Stomach smooth muscle (tissue), 2 donors: ENCODE measurements at regions not wholly inside any gene's neighbourhood (a gene's known extent, or its start where the extent isn't known, plus 50 kb on each side); places are given as distances from the start of the nearest gene placed in this dataset.
"Not testable (repeated sequence)": the region's sequence is repeated elsewhere in the genome, so short reads cannot be mapped to it uniquely, and the experiment has no call there.

Source experiments
- H3K27ac ChIP-seq: one replicate; pipeline ENCODE4 v1.7.0; 2013; ENCODE audit warnings: mild to moderate bottlenecking, low read length, inconsistent platforms
- H3K27me3 ChIP-seq, 2 donors: one replicate each; pipeline ENCODE4 v1.7.0; 2013; ENCODE audit warnings: low read length in 2 of 2; ENCODE audit not compliant: insufficient read depth in 2 of 2, control insufficient read depth in 1 of 2
- H3K36me3 ChIP-seq, 2 donors: one replicate each; pipeline ENCODE4 v1.7.0; 2013; ENCODE audit warnings: low read length in 2 of 2; ENCODE audit not compliant: control insufficient read depth in 2 of 2, insufficient read depth in 2 of 2
- H3K4me1 ChIP-seq: one replicate; pipeline ENCODE4 v1.7.0; 2013; ENCODE audit warnings: low read length; ENCODE audit not compliant: control insufficient read depth, insufficient read depth
- H3K4me3 ChIP-seq, 2 donors: one replicate each; pipeline ENCODE4 v1.7.0; 2013; ENCODE audit warnings: low read length in 2 of 2
- H3K9ac ChIP-seq, 2 donors: one replicate each; pipeline ENCODE4 v1.7.0; 2013; ENCODE audit warnings: low read length in 2 of 2, mild to moderate bottlenecking in 1 of 2
- H3K9me3 ChIP-seq, 2 donors: one replicate each; pipeline ENCODE4 v1.7.0; 2013; ENCODE audit warnings: low read length in 2 of 2; ENCODE audit not compliant: control insufficient read depth in 2 of 2
- donor health status: healthy.
- donor health status: Pancreatic carcinoma.

GRCh38 chr7:53385239-53385638 is 349.8 kb downstream of the POM121L12 start:
- not testable (repeated sequence) for H3K4me1 ChIP-seq, H3K9me3 ChIP-seq, H3K4me3 ChIP-seq, H3K27ac ChIP-seq, H3K27me3 ChIP-seq, H3K36me3 ChIP-seq, H3K9ac ChIP-seq

GRCh38 chr7:53387515-53387914 is 352.1 kb downstream of the POM121L12 start:
- Histone ChIP-seq H3K36me3 (no peaks in the 10 kb centered on the region), H3K27me3 (no peaks in the 10 kb centered on the region), H3K27ac (no peak overlapping the region), H3K4me1 (no peaks in the 10 kb centered on the region), H3K9me3 (no peaks in the 10 kb centered on the region), H3K4me3 (no peak overlapping the region), H3K9ac (no peak overlapping the region)

DNA sequence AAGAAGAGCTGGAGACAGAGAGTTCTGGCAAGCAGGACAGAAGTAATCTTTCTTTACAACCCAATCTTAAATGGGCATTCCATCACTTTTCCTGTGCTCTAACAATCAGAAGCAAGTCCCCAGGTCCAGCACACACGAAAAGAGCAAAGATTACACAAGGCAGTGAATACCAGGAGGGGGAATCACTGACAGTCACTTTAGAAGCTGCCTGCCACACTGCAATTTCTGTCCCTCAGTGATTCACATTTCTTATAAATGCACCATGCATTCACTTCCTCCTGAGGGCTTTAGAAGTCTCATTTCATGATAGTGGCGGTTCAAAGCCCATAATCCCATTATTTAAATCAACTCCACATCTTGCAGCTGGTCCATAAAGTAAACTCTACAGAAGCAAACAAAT is 362.5 kb downstream of the POM121L12 start:
- Histone ChIP-seq H3K4me3 (no peak overlapping the region), H3K9ac (no peak overlapping the region), H3K9me3 (no peaks in the 10 kb centered on the region), H3K36me3 (no peaks in the 10 kb centered on the region), H3K4me1 (no peaks in the 10 kb centered on the region), H3K27me3 (no peaks in the 10 kb centered on the region), H3K27ac (no peak overlapping the region)

GRCh38 chr7:53398566-53398965 is 363.1 kb downstream of the POM121L12 start:
- Histone ChIP-seq H3K27ac (no peak overlapping the region), H3K27me3 (no peaks in the 10 kb centered on the region), H3K4me3 (no peak overlapping the region), H3K4me1 (no peaks in the 10 kb centered on the region), H3K9ac (no peak overlapping the region), H3K36me3 (no peaks in the 10 kb centered on the region), H3K9me3 (no peaks in the 10 kb centered on the region)

DNA sequence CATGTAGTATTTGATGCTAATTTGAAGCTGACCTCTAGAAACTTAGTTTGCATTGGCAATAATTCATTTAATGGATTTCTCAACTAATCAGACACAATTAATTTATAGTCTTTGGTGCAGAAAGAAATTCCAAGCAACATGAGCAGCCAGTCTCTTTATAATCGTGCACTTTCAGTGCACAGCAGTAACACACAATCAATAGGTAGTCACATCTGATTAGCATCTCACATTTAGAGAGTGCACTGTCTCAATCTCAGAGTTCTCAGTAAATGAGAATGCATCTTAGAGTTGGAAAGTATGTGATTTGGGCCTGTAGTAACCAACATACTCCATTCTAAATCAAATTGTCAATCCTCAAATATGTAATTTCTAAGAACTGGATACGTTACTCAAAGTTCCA is 377.6 kb downstream of the POM121L12 start:
- Histone ChIP-seq H3K27ac (no peak overlapping the region), H3K9me3 (no peaks in the 10 kb centered on the region), H3K36me3 (no peaks in the 10 kb centered on the region), H3K27me3 (no peaks in the 10 kb centered on the region), H3K9ac (no peak overlapping the region), H3K4me1 (no peaks in the 10 kb centered on the region), H3K4me3 (no peak overlapping the region)

- H3K4me1 ChIP-seq: no peaks in the 10 kb centered on the region
- no peak overlapping the region for H3K9ac ChIP-seq
- no peak overlapping the region for H3K27ac ChIP-seq
- no peaks in the 10 kb centered on the region for H3K9me3 ChIP-seq
- no peaks in the 10 kb centered on the region for H3K36me3 ChIP-seq
- H3K27me3 ChIP-seq: no peaks in the 10 kb centered on the region
- no peak overlapping the region for H3K4me3 ChIP-seq
Measured at GRCh38 chr7:53415816-53416215, 380.4 kb downstream of the POM121L12 start.

GRCh38 chr7:53418834-53419482 is 383.5 kb downstream of the POM121L12 start:
- no peaks in the 10 kb centered on the region for H3K9me3 ChIP-seq
- H3K4me3 ChIP-seq: no peak overlapping the region
- no peak overlapping the region for H3K9ac ChIP-seq
- H3K36me3 ChIP-seq: no peaks in the 10 kb centered on the region
- H3K27ac ChIP-seq: no peak overlapping the region
- no peaks in the 10 kb centered on the region for H3K4me1 ChIP-seq
- H3K27me3 ChIP-seq: no peaks in the 10 kb centered on the region

DNA sequence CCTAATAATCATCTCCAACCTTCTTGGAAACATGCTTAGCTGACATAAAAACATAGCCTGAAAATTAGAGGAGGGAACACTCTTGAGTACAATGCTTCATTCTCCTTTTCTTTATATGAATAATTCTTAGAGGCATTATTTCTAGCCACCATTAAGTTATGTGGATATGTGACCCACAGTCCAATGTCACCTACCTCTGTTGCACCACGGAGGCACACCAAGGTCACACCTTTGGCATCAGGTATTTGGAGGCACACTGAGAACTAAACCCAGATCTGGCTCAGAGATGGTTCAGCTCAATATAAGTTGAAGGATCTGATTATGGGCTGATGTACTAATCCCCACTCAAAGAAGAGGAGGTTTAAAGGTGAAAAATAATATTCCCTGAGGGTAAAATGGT is 385.1 kb downstream of the POM121L12 start:
- no peaks in the 10 kb centered on the region for H3K27me3 ChIP-seq
- no peak overlapping the region for H3K27ac ChIP-seq
- no peak overlapping the region for H3K9ac ChIP-seq
- H3K4me3 ChIP-seq: no peak overlapping the region
- H3K36me3 ChIP-seq: no peaks in the 10 kb centered on the region
- no peaks in the 10 kb centered on the region for H3K4me1 ChIP-seq
- H3K9me3 ChIP-seq: no peaks in the 10 kb centered on the region

GRCh38 chr7:53422291-53422690 is 386.9 kb downstream of the POM121L12 start:
- H3K27me3 ChIP-seq: no peaks in the 10 kb centered on the region
- H3K9me3 ChIP-seq: no peaks in the 10 kb centered on the region
- no peaks in the 10 kb centered on the region for H3K4me1 ChIP-seq
- no peaks in the 10 kb centered on the region for H3K36me3 ChIP-seq
- H3K4me3 ChIP-seq: no peak overlapping the region
- H3K9ac ChIP-seq: no peak overlapping the region
- H3K27ac ChIP-seq: no peak overlapping the region

- H3K4me3 ChIP-seq: no peak overlapping the region
Measured at GRCh38 chr7:53426145-53426750, 390.8 kb downstream of the POM121L12 start.

GRCh38 chr7:53428045-53428444 is 392.6 kb downstream of the POM121L12 start:
- Histone ChIP-seq H3K9me3 (no peaks in the 10 kb centered on the region), H3K4me1 (no peaks in the 10 kb centered on the region), H3K36me3 (no peaks in the 10 kb centered on the region), H3K27ac (no peak overlapping the region), H3K9ac (no peak overlapping the region), H3K4me3 (no peak overlapping the region), H3K27me3 (no peaks in the 10 kb centered on the region)

More at GRCh38 chr7:53426145-53426750, 390.8 kb downstream of the POM121L12 start:
- Histone ChIP-seq H3K9ac (no peak overlapping the region), H3K27ac (no peak overlapping the region), H3K27me3 (no peaks in the 10 kb centered on the region), H3K36me3 (no peaks in the 10 kb centered on the region), H3K9me3 (no peaks in the 10 kb centered on the region), H3K4me1 (no peaks in the 10 kb centered on the region)
